Hematopoietic multipotent progenitor cell (in vitro differentiated cells): ENCODE measurements at regions not wholly inside any gene's neighbourhood (a gene's known extent, or its start where the extent isn't known, plus 50 kb on each side); places are given as distances from the start of the nearest gene placed in this dataset.
A peak's percentile ranks its signal among the peaks of the same experiment; 100 is the strongest.
"Not testable (repeated sequence)": the region's sequence is repeated elsewhere in the genome, so short reads cannot be mapped to it uniquely, and the experiment has no call there.

ENCODE experiments used
- DNase-seq, 3 donors: peaks; one replicate each; pipeline ENCODE4 v3.0.0-alpha.2; 2011 to 2015; ENCODE audit warnings: low read depth in 2 of 3, low spot score in 2 of 3

- DNase-seq: no peak
Observed at GRCh38 chr9:22170556-22170955, 161.5 kb upstream of the CDKN2B start.

DNA sequence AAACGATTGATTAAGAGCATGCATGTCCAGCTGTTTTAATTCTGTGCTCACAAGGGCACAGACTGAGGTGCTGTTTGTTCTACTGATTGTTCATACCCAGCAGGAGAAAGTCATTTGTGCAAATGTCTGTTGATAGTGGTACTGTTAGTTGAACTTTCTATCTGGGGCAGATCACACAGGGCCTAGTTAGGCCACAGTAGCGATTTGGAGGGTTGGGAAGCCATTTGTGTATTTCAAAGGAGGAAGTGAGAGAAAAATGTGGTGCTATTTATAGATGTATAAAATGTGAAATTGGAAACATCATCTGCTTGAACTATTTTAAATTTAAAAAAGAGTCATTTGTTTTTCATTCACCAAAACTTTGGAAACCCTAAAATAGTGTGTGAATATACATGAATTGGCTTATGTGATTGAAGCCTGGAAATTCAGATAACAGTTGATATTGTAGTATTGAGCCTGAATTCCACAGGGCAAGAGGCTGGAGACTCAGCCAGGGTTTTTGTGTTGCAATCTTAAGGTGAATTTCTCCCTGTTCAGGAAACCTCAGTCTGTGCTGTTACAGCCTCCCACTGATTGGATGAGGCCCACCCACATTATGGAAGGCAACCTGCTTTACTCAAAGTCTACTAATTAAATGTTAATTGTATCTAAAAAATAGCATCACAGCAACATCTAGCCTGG, 162.0 kb upstream of the CDKN2B start:
- peak in 1 of 3 donors; percentile 5 for DNase-seq

- no peak for DNase-seq
Observed at GRCh38 chr9:22171691-22172090, 162.6 kb upstream of the CDKN2B start.

GRCh38 chr9:22173908-22174307, 164.8 kb upstream of the CDKN2B start:
- DNase-seq: no peak

GRCh38 chr9:22175972-22176545, 167.0 kb upstream of the CDKN2B start:
- DNase-seq: peak in 1 of 3 donors; percentile 7

DNA sequence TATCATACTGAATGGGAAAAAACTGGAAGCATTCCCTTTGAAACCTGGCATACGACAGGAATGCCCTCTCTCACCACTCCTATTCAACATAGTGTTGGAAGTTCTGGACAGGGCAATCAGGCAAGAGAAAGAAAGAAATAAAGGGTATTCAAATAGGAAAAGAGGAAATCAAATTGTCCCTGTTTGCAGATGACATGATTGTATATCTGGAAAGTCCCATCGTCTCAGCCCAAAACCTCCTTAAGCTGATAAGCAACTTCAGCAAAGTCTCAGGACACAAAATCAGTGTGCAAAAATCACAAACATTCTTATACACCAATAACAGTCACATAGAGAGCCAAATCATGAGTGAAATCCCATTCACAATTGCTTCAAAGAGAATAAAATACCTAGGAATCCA, 171.9 kb upstream of the CDKN2B start:
- DNase-seq: not testable (repeated sequence)

GRCh38 chr9:22189471-22189870, 180.4 kb upstream of the CDKN2B start:
- DNase-seq: no peak

DNA sequence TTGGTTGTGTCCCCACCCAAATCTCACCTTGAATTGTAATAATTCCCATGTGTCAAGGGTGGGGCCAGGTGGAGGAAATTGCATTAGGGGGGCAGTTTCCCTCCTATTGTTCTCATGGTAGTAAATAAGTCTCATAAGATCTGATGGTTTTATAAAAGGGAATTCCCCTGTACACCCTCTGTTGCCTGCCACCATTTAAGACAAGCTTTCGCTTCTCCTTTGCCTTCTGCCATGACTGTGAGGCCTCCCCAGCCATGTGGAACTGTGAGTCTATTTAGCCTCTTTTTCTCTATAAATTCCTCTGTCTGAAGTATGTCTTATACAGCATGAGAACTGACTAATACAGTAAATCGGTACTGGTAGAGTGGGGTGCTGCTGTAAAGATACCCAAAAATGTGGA, 187.9 kb upstream of the CDKN2B start:
- not testable (repeated sequence) for DNase-seq

GRCh38 chr9:22198681-22199080, 189.6 kb upstream of the CDKN2B start:
- DNase-seq: no peak

- DNase-seq: no peak
Observed at GRCh38 chr9:22201256-22201655, 192.2 kb upstream of the CDKN2B start.

GRCh38 chr9:22203371-22204138, 194.4 kb upstream of the CDKN2B start:
- no peak for DNase-seq

DNA sequence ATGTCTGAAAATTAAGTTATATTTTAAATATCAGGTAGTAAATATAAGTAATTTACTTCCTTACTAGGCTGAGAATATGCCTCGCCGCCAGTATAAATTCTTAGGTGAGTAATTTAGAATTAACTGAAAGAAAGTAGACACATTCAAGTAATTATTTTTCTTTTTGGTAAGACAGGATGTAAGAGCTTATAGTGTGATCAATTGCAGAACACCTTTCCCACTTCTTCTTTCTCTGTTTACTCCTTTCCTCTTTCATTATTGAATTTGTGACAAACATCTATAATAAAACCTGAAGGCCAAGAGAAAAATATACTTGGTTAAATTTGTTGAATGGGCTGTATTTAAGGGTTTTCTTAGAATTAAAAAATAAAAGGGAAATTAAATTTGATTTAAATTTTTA, 195.1 kb upstream of the CDKN2B start:
- no peak for DNase-seq

GRCh38 chr9:22206833-22207232, 197.7 kb upstream of the CDKN2B start:
- DNase-seq: no peak

GRCh38 chr9:22208846-22209585, 199.9 kb upstream of the CDKN2B start:
- peak in 1 of 3 donors; percentile 3 for DNase-seq

DNA sequence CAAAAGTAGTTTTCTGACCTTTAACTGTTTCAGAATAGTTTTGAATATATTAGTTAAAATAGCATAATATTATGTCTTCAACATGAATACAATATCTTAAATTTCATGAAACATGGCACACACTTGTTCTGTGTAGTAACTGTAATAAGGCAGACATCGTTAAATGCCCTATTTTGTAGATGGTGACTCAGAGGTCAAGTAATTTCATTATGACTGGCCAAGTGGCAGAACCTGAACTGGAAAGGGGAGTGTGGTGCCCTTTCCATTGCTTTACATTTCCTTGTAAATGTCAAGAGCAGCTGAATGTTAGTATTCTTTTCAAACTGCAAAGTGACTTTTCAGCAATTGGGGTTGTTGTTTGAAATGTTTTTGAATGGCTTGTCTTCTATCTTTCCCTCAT, 201.2 kb upstream of the CDKN2B start:
- DNase-seq: no peak

GRCh38 chr9:22210936-22211335, 201.8 kb upstream of the CDKN2B start:
- DNase-seq: no peak

DNA sequence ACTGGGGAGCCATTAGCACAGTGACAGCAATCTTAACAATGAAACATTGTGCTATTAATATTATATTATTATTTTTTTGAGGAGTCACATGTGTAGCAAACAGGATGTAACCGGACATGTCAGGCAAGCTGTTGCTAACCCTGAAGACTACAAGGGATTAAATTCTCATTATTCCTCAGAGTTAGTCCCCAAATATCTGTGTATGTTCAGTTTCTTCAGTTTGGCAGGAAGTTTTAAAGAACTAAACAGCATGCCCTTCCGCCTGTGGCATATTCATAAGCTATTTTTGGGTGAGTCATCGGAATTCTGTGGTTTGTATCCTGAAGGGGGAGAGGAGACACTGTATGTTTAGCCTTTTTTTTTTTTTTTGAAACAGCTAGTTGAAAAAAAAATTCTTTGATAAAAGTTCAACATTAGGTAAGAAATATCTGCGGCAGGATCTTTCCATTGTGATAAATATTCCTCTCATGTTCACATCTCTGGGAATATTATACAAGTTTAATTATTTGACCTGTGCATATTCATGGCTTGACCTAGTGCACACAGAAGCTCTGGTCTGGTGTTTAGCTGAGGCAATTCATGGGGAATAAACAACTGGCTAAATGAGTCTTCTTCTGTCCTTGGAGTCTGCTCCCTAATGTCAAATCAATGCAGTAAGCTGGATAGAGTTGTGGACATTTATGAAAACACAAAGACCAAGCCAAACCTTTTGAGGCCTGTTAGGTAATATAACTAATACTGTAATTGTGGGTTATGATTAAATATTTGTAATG, 202.7 kb upstream of the CDKN2B start:
- peak in 2 of 3 donors; percentile 33 to 42 for DNase-seq

GRCh38 chr9:22214021-22214420, 204.9 kb upstream of the CDKN2B start:
- no peak for DNase-seq

DNA sequence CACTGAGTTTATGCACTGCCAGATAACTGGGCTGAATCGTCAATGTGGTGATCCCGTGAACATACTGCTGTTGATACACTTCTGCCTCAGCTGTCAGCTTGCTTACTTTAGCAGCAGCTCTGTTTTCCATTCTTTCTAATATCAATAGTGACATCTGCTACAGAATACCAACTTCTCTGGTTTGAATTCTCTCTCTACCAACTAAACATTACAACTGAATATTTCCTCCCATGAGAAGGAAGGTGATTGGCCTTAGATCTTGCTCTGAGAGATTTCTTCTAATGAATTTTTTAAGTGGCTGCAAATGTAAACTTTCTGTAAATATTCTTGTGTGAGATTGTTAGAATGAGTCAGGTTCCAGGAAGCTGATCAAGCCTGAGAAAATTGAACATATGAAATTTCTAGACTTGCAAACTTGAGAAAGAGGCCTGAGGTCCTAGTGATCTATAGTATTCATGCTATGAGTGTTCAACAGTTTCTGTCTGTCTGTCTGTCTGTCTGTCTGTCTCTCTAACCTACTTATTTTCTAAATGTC, 205.5 kb upstream of the CDKN2B start:
- DNase-seq: no peak

GRCh38 chr9:22215521-22215920, 206.4 kb upstream of the CDKN2B start:
- no peak for DNase-seq
